ENCODE measurements at regions not wholly inside any gene's neighbourhood (a gene's known extent, or its start where the extent isn't known, plus 50 kb on each side); places are given as distances from the start of the nearest gene placed in this dataset.
"Not testable (repeated sequence)": the region's sequence is repeated elsewhere in the genome, so short reads cannot be mapped to it uniquely, and the experiment has no call there.

- DNase-seq, result no peak
Observed at GRCh38 chr3:194869482-194870169, 183.9 kb downstream of the FAM43A start.

- no peak for DNase-seq
Observed at GRCh38 chr3:194870394-194871110, 184.9 kb downstream of the FAM43A start.

GRCh38 chr3:194871143-194871863 is 185.6 kb downstream of the FAM43A start:
- DNase-seq, result no peak

GRCh38 chr3:194871864-194872668 is 186.4 kb downstream of the FAM43A start:
- no peak for DNase-seq

- DNase-seq, result no peak
Observed at GRCh38 chr3:194872669-194872977, 186.9 kb downstream of the FAM43A start.

- not testable (repeated sequence) for DNase-seq
Observed at GRCh38 chr3:194873474-194873873, 187.8 kb downstream of the FAM43A start.

- no peak for DNase-seq
Observed at GRCh38 chr3:194874206-194874605, 188.5 kb downstream of the FAM43A start.

GRCh38 chr3:194874783-194875182 is 189.1 kb downstream of the FAM43A start:
- DNase-seq, result no peak

GRCh38 chr3:194875581-194876402 is 190.1 kb downstream of the FAM43A start:
- no peak for DNase-seq

- no peak for DNase-seq
Observed at GRCh38 chr3:194876403-194877095, 190.9 kb downstream of the FAM43A start.

GRCh38 chr3:194877291-194878119 is 191.8 kb downstream of the FAM43A start:
- DNase-seq, result no peak

- no peak for DNase-seq
Observed at GRCh38 chr3:194879126-194879877, 193.6 kb downstream of the FAM43A start.

GRCh38 chr3:194879991-194880939 is 194.6 kb downstream of the FAM43A start:
- no peak for DNase-seq

- DNase-seq, result no peak
Observed at GRCh38 chr3:194880940-194881925, 195.6 kb downstream of the FAM43A start.

GRCh38 chr3:194884649-194885315 is 199.1 kb downstream of the FAM43A start:
- no peak for DNase-seq

GRCh38 chr3:194885766-194886165 is 200.1 kb downstream of the FAM43A start:
- no peak for DNase-seq

GRCh38 chr3:194886836-194887235 is 201.2 kb downstream of the FAM43A start:
- DNase-seq, result no peak
